ENCODE measurements at regions not wholly inside any gene's neighbourhood (a gene's known extent, or its start where the extent isn't known, plus 50 kb on each side); places are given as distances from the start of the nearest gene placed in this dataset.
"Not testable (repeated sequence)": the region's sequence is repeated elsewhere in the genome, so short reads cannot be mapped to it uniquely, and the experiment has no call there.

DNA sequence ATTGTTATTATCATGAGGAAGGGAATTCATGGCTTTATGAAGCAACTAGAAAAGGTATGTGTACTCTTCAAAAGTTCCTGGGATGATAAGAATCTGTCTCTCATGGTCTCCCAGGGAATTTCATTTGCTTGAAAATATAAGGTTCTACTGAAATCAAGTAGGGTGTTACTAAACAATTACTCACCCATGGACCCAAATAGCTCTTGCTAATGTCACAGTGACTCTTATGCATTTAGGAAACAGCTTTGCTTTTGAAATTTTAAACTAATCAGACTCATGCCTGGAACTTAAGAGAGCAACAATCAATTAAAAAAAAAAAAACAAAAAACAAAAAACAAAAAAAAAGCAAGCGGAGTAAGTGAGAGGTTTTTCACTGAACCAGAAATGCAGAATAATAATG lies 1546.3 kb upstream of the TENM4 start:
- no peak for DNase-seq

DNA sequence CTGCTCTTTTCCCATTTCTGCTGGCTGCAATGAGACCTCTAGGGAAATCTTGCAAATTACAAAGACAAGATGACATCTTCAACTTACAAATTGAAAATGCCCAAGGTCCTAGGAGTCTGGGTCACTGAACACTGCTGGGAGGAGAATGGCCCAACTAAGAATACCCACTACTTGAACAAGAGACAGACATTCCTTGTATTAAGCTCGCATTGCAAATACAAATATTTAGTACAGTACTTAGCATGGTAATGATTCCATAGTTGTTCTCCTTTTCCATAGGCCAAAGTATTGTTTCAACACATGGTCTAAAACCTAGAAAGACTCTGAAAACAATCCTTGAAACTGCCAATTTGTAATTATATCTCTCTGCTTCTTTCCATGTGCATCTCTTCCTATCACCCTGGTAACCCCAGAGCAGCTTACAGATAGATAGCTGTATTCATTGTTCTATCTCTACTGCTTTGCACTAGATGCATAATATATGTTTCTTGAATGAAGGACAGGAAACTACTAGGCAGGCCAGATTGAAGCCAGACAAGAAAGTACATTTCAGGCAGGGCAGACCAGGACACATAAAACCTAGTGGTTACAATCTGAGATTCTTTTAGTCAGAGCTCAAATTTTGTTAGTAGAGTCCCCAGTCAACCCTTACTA lies 1545.7 kb upstream of the TENM4 start:
- DNase-seq: no peak

GRCh38 chr11:80980227-80980626 lies 1539.4 kb upstream of the TENM4 start:
- no peak for DNase-seq

GRCh38 chr11:80973786-80974185 lies 1533.0 kb upstream of the TENM4 start:
- DNase-seq: no peak

- no peak for DNase-seq
Observed at GRCh38 chr11:80970037-80970436, 1529.2 kb upstream of the TENM4 start.

DNA sequence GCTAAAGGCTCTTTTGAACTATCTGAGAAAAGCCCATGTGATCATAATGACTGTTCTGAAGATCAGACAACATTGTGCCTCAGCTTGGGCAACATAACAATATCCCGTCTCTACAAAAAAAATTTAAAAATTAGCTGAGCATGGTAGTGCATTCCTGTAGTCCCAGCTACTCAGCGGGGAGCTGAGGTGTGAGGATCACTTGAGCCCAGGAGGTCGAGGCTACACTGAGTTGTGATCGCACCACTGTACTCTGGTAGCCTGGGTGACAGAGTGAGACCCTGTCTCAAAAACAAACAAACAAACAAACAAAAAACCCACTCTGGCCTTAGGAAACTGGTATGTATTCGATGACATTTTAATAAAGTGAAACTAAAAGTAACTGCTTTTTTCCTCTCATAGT lies 1526.8 kb upstream of the TENM4 start:
- no peak for DNase-seq

GRCh38 chr11:80960381-80961029 lies 1519.7 kb upstream of the TENM4 start:
- no peak for DNase-seq

DNA sequence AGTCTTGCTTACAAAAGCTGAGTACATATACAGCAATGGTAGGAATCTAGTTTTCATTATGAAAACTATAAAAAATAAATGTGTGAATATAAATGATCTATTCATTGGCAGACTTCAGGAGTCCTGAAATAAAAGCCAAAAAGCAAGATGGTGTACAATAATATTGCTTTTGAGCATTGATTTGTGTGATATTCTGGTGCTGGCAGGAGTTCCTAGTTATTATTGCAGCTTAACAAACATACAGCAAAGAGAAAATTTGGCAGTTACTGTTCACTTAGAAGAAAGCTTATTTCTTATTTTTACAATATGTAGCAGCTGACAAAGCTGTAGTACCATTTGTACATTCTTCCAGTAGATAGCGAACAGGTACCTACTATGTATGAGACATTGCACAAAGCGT lies 1518.9 kb upstream of the TENM4 start:
- DNase-seq: no peak

- no peak for DNase-seq
Observed at GRCh38 chr11:80958987-80959386, 1518.2 kb upstream of the TENM4 start.

- no peak for DNase-seq
Observed at GRCh38 chr11:80958361-80958760, 1517.5 kb upstream of the TENM4 start.

- no peak for DNase-seq
Observed at GRCh38 chr11:80955588-80955987, 1514.8 kb upstream of the TENM4 start.

- DNase-seq: no peak
Observed at GRCh38 chr11:80948781-80949180, 1508.0 kb upstream of the TENM4 start.

GRCh38 chr11:80944758-80945157 lies 1503.9 kb upstream of the TENM4 start:
- no peak for DNase-seq

- no peak for DNase-seq
Observed at GRCh38 chr11:80943226-80943625, 1502.4 kb upstream of the TENM4 start.

- DNase-seq: no peak
Observed at GRCh38 chr11:80937842-80938241, 1497.0 kb upstream of the TENM4 start.

- DNase-seq: no peak
Observed at GRCh38 chr11:80930038-80930437, 1489.2 kb upstream of the TENM4 start.

DNA sequence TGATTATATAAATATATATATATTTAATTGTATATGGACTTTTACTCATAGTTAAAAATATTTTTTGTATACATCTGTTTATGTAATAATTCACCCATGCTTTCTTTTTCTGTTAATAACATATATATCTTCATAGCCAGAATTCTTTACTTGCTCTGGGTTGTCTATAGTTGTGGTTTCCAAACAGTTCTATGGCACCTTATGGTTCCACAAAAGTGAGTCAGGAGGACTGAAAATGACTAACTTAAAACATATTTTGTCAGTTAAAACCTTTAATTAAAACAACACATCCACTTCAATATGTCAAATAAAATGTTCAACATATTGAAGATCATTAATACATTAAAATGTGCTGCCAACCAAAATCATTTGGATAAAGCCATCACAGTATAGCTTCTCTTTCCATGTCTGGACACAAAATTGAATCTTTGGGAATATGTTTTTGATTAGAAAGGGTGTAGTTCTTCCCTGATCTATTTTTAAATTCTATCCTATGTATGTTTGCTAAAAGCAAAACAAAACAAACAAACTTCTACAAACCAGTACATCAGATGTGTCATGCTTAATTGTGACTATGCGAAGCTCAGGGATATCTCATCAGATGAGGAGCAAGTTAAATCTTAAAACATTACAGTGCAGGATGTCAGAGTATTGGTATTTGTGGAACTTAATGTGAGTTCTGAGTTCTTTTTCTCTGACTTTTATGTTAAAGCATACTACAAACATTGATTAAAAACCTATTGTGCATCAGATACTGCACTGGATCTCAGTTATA lies 1488.4 kb upstream of the TENM4 start:
- no peak for DNase-seq

GRCh38 chr11:80925321-80925720 lies 1484.5 kb upstream of the TENM4 start:
- DNase-seq: no peak

- DNase-seq: not testable (repeated sequence)
Observed at GRCh38 chr11:80921310-80921709, 1480.5 kb upstream of the TENM4 start.

- no peak for DNase-seq
Observed at GRCh38 chr11:80916173-80916798, 1475.5 kb upstream of the TENM4 start.

- no peak for DNase-seq
Observed at GRCh38 chr11:80914311-80914710, 1473.5 kb upstream of the TENM4 start.

- no peak for DNase-seq
Observed at GRCh38 chr11:80911666-80912065, 1470.8 kb upstream of the TENM4 start.

GRCh38 chr11:80900265-80900664 lies 1459.4 kb upstream of the TENM4 start:
- no peak for DNase-seq

- no peak for DNase-seq
Observed at GRCh38 chr11:80899381-80899780, 1458.6 kb upstream of the TENM4 start.
